ENCODE measurements at regions not wholly inside any gene's neighbourhood (a gene's known extent, or its start where the extent isn't known, plus 50 kb on each side); places are given as distances from the start of the nearest gene placed in this dataset.

- Histone ChIP-seq H3K9me3 (ENCODE audit: control insufficient read depth, insufficient read depth, low read length) (no peaks in the 10 kb centered on the region), H3K4me1 (ENCODE audit: control insufficient read depth, insufficient read depth, low read length) (no peaks in the 10 kb centered on the region), H3K4me3 (ENCODE audit: low read length) (no peak overlapping the region), H3K36me3 (ENCODE audit: control insufficient read depth, insufficient read depth, low read length) (no peaks in the 10 kb centered on the region), H3K27me3 (ENCODE audit: control insufficient read depth, insufficient read depth, low read length) (no peaks in the 10 kb centered on the region), H3K27ac (ENCODE audit: low read length) (no peak overlapping the region)
- ATAC-seq = no peak
- Mint-ChIP-seq H3K27ac (no peak overlapping the region), H3K4me1 (no peaks in the 10 kb centered on the region), H3K27me3 (ENCODE audit: low read depth in 2 of 2) (no peaks in the 10 kb centered on the region), H3K36me3 (no peaks in the 10 kb centered on the region), H3K4me3 (no peak overlapping the region), H3K9me3 (peaks cover 11 to 14% of the 10 kb centered on the region in 2 donors)
- WGBS (ENCODE audit: insufficient coverage) = 65% methylated on average over 4 of the region's 5 CpGs
- intact Hi-C loops (cut with micrococcal nuclease) = no loop called here
- no peak for TF ChIP-seq CTCF (IDR thresholded peaks at IDR 0.05)
- no peak for DNase-seq
These were observed 490.3 kb downstream of the NR2F1-AS1 start for GRCh38 chr5:93090698-93091097.

- 87% methylated on average over 3 of the region's 7 CpGs for WGBS (ENCODE audit: insufficient coverage)
- no peak overlapping the region for H3K4me3 ChIP-seq (ENCODE audit: low read length)
- H3K27ac ChIP-seq (ENCODE audit: low read length) = no peak overlapping the region
- no peak for DNase-seq
- H3K27ac Mint-ChIP-seq = no peak overlapping the region
- intact Hi-C loops (cut with micrococcal nuclease) = no loop called here
- H3K4me1 ChIP-seq (ENCODE audit: control insufficient read depth, insufficient read depth, low read length) = no peaks in the 10 kb centered on the region
- no peaks in the 10 kb centered on the region for H3K27me3 ChIP-seq (ENCODE audit: control insufficient read depth, insufficient read depth, low read length)
- no peaks in the 10 kb centered on the region for H3K27me3 Mint-ChIP-seq (ENCODE audit: low read depth in 2 of 2)
- H3K4me3 Mint-ChIP-seq = no peak overlapping the region
- no peaks in the 10 kb centered on the region for H3K9me3 ChIP-seq (ENCODE audit: control insufficient read depth, insufficient read depth, low read length)
- no peaks in the 10 kb centered on the region for H3K36me3 ChIP-seq (ENCODE audit: control insufficient read depth, insufficient read depth, low read length)
- TF ChIP-seq CTCF (IDR thresholded peaks at IDR 0.05) = no peak
- H3K36me3 Mint-ChIP-seq = no peaks in the 10 kb centered on the region
- ATAC-seq = no peak
- H3K4me1 Mint-ChIP-seq = no peaks in the 10 kb centered on the region
- peaks cover 14 to 18% of the 10 kb centered on the region in 2 donors for H3K9me3 Mint-ChIP-seq
These were observed 492.2 kb downstream of the NR2F1-AS1 start for GRCh38 chr5:93088592-93089389.

- no peak overlapping the region for H3K27ac ChIP-seq (ENCODE audit: low read length)
- H3K9me3 ChIP-seq (ENCODE audit: control insufficient read depth, insufficient read depth, low read length) = no peaks in the 10 kb centered on the region
- Mint-ChIP-seq H3K27me3 (ENCODE audit: low read depth in 2 of 2) (no peaks in the 10 kb centered on the region), H3K4me3 (no peak overlapping the region), H3K4me1 (no peaks in the 10 kb centered on the region), H3K27ac (no peak overlapping the region), H3K36me3 (no peaks in the 10 kb centered on the region), H3K9me3 (peaks cover 10 to 17% of the 10 kb centered on the region in 2 donors)
- DNase-seq (no peak), ATAC-seq (no peak)
- no peaks in the 10 kb centered on the region for H3K4me1 ChIP-seq (ENCODE audit: control insufficient read depth, insufficient read depth, low read length)
- H3K4me3 ChIP-seq (ENCODE audit: low read length) = no peak overlapping the region
- WGBS (ENCODE audit: insufficient coverage) = 78% methylated on average over 3 of the region's 3 CpGs
- intact Hi-C loops (cut with micrococcal nuclease) = no loop called here
- H3K36me3 ChIP-seq (ENCODE audit: control insufficient read depth, insufficient read depth, low read length) = no peaks in the 10 kb centered on the region
- H3K27me3 ChIP-seq (ENCODE audit: control insufficient read depth, insufficient read depth, low read length) = no peaks in the 10 kb centered on the region
- no peak for TF ChIP-seq CTCF (IDR thresholded peaks at IDR 0.05)
These were observed 493.7 kb downstream of the NR2F1-AS1 start for GRCh38 chr5:93087326-93087725.

- no peaks in the 10 kb centered on the region for H3K4me1 ChIP-seq (ENCODE audit: control insufficient read depth, insufficient read depth, low read length)
- Mint-ChIP-seq H3K27me3 (ENCODE audit: low read depth in 2 of 2) (no peaks in the 10 kb centered on the region), H3K4me3 (no peak overlapping the region), H3K9me3 (peaks cover 12 to 16% of the 10 kb centered on the region in 2 donors), H3K36me3 (no peaks in the 10 kb centered on the region), H3K4me1 (no peaks in the 10 kb centered on the region), H3K27ac (no peak overlapping the region)
- H3K27me3 ChIP-seq (ENCODE audit: control insufficient read depth, insufficient read depth, low read length) = no peaks in the 10 kb centered on the region
- TF ChIP-seq CTCF (IDR thresholded peaks at IDR 0.05) = no peak
- intact Hi-C loops (cut with micrococcal nuclease) = no loop called here
- no peak overlapping the region for H3K4me3 ChIP-seq (ENCODE audit: low read length)
- ATAC-seq (no peak), DNase-seq (no peak)
- H3K27ac ChIP-seq (ENCODE audit: low read length) = no peak overlapping the region
- H3K36me3 ChIP-seq (ENCODE audit: control insufficient read depth, insufficient read depth, low read length) = no peaks in the 10 kb centered on the region
- WGBS (ENCODE audit: insufficient coverage) = 82% methylated on average over 2 of the region's 2 CpGs
- no peaks in the 10 kb centered on the region for H3K9me3 ChIP-seq (ENCODE audit: control insufficient read depth, insufficient read depth, low read length)
These were observed 498.0 kb downstream of the NR2F1-AS1 start for GRCh38 chr5:93082981-93083380.
